K562 (cell line): ENCODE measurements at regions not wholly inside any gene's neighbourhood (a gene's known extent, or its start where the extent isn't known, plus 50 kb on each side); places are given as distances from the start of the nearest gene placed in this dataset.
A peak's percentile ranks its signal among the peaks of the same experiment; 100 is the strongest.

ENCODE experiments used
- ATF6 ChIP-seq: sonication (generic); formaldehyde crosslinking; IDR thresholded peaks from 2 replicates; pipeline ENCODE4 v1.4.0; 2020; ENCODE audit warnings: mild to moderate bottlenecking, missing genetic modification reagents
- BACH1 ChIP-seq: fragments of 200-800 bp; sonication (Bioruptor generic); IDR thresholded peaks from 2 replicates; pipeline ENCODE4 v1.6.1; 2016; ENCODE audit warnings: missing genetic modification characterization, missing compliant biosample characterization
- CCNT2 ChIP-seq: IDR thresholded peaks from 2 replicates; pipeline ENCODE4 v1.6.1; 2011; ENCODE audit warnings: borderline replicate concordance, low read depth, mild to moderate bottlenecking, moderate library complexity, mixed read lengths, low read length; ENCODE audit not compliant: insufficient read length; ENCODE audit errors: extremely low read depth
- CREB3 ChIP-seq: fragments of 450-650 bp; conservative IDR thresholded peaks from 2 replicates; pipeline ENCODE4 v1.6.1; 2016; ENCODE audit warnings: missing genetic modification characterization, low read depth, mild to moderate bottlenecking, missing compliant biosample characterization, moderate library complexity
- DLX4 ChIP-seq: fragments of 250-450 bp; sonication (Bioruptor Pico); IDR thresholded peaks from 2 replicates; pipeline ENCODE4 v1.6.1; 2021; ENCODE audit warnings: mild to moderate bottlenecking
- KAT7 ChIP-seq: sonication (generic); formaldehyde crosslinking; IDR thresholded peaks from 2 replicates; pipeline ENCODE4 v1.8.0; 2022; ENCODE audit warnings: missing genetic modification reagents, mild to moderate bottlenecking, borderline replicate concordance
- NFRKB ChIP-seq: fragments of 450-650 bp; IDR thresholded peaks from 2 replicates; pipeline ENCODE4 v1.6.1; 2016; ENCODE audit warnings: low read depth
- PRPF4 ChIP-seq: fragments of 200-400 bp; formaldehyde crosslinking; IDR thresholded peaks from one replicate; pipeline ENCODE4 v1.6.1; 2017; ENCODE audit warnings: low read length, low read depth, mild to moderate bottlenecking; ENCODE audit not compliant: insufficient read depth, poor library complexity, severe bottlenecking
- RCOR1 ChIP-seq, 2 experiments: IDR thresholded peaks; 2 replicates each; pipeline ENCODE4 v1.6.1; 2012; ENCODE audit warnings: low read depth in 2 of 2, low read length in 2 of 2, borderline replicate concordance in 1 of 2, improper control_type of control experiment in 1 of 2
- TCFL5 ChIP-seq: fragments of 250-450 bp; sonication (Bioruptor Pico); conservative IDR thresholded peaks from 2 replicates; pipeline ENCODE4 v1.6.1; 2021; ENCODE audit warnings: mild to moderate bottlenecking, moderate library complexity, matching md5 sums
- TFAP4 ChIP-seq: sonication (generic); formaldehyde crosslinking; IDR thresholded peaks from 2 replicates; pipeline ENCODE4 v1.8.0; 2022; ENCODE audit warnings: missing genetic modification reagents, mild to moderate bottlenecking, moderate library complexity, borderline replicate concordance
- TSC22D4 ChIP-seq: fragments of 450-650 bp; IDR thresholded peaks from 2 replicates; pipeline ENCODE4 v1.6.1; 2016; ENCODE audit warnings: missing genetic modification characterization, missing biosample characterization, control low read depth
- YBX1 ChIP-seq: fragments of 450-650 bp; IDR thresholded peaks from 2 replicates; pipeline ENCODE4 v1.7.1; 2016; ENCODE audit warnings: mild to moderate bottlenecking
- ZNF212 ChIP-seq: fragments of 450-650 bp; formaldehyde crosslinking; IDR thresholded peaks from 2 replicates; pipeline ENCODE4 v1.4.0; 2020; ENCODE audit warnings: mild to moderate bottlenecking
- ZNF3 ChIP-seq: fragments of 250-450 bp; sonication (Bioruptor Pico); IDR thresholded peaks from 2 replicates; pipeline ENCODE4 v1.5.0; 2021; ENCODE audit warnings: mild to moderate bottlenecking, moderate library complexity
- ZNF311 ChIP-seq: fragments of 250-450 bp; sonication (Bioruptor Pico); IDR thresholded peaks from 2 replicates; pipeline ENCODE4 v1.4.0; 2020; ENCODE audit warnings: mild to moderate bottlenecking, moderate library complexity
- ZNF668 ChIP-seq: fragments of 250-450 bp; sonication (Bioruptor Pico); IDR thresholded peaks from 2 replicates; pipeline ENCODE4 v1.8.0; 2022; ENCODE audit warnings: mild to moderate bottlenecking, inconsistent platforms
- TF ChIP-seq, protein P1 (sequence below): fragments of 250-450 bp; sonication (Bioruptor Pico); IDR thresholded peaks from 2 replicates; pipeline ENCODE4 v1.8.0; 2022; ENCODE audit warnings: moderate library complexity, mild to moderate bottlenecking, inconsistent platforms
- TF ChIP-seq, protein P2 (sequence below): sonication (generic); formaldehyde crosslinking; IDR thresholded peaks from 2 replicates; pipeline ENCODE4 v1.8.0; 2023; ENCODE audit warnings: mild to moderate bottlenecking, missing genetic modification reagents

DNA sequence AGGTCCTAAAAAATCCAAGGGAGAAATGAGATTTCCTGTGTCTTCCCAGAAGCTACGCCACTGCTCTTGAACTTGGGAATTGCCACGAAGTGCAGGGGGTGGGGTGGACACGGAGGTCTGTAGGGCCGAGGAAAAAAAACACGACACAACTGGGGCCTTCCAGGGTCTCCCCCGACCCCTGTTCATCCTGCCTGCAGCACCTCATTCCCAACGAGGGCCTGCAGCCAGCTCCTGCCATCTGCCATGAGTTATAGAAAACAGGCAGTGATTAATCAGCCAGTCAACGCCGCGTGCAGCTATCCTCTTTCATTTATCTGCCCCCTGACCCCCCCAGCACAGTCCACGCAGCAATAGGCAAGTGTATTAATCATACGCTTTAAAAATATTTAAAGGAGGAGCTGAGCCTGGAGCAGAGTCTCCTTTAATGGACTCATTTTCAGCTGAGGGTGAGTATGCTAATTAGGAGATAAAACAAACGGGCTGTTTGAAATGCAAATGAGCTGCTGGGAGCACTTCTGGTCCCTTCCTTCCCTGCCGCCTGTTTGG is 209.9 kb downstream of the TFCP2L1 start (continued):
- TF ChIP-seq NFRKB (no peak), CCNT2 (peak; percentile 59), DLX4 (CRISPR knock-in tag) (peak; percentile 95), YBX1 (no peak), TSC22D4 (tag) (no peak), KAT7 (CRISPR knock-in tag) (no peak; the same call in 1 of the 2 replicates), ZNF3 (CRISPR knock-in tag) (no peak), ZNF311 (CRISPR knock-in tag) (no peak), ZNF212 (peak; percentile 94), BACH1 (no peak), PRPF4 (no peak), TFAP4 (peak; percentile 67), CREB3 (no peak), RCOR1 (IDR thresholded peaks at IDR 0.05; ENCODE audit: borderline replicate concordance in 1 of 2, low read depth in 2 of 2, low read length in 2 of 2) (peak; percentile 41 to 71; a peak in 2 of 4 replicates), ATF6 (CRISPR knock-in tag) (no peak; the same call in 1 of the 2 replicates), ZNF668 (no peak), TCFL5 (CRISPR knock-in tag) (no peak)
- TF ChIP-seq, protein P1, sequence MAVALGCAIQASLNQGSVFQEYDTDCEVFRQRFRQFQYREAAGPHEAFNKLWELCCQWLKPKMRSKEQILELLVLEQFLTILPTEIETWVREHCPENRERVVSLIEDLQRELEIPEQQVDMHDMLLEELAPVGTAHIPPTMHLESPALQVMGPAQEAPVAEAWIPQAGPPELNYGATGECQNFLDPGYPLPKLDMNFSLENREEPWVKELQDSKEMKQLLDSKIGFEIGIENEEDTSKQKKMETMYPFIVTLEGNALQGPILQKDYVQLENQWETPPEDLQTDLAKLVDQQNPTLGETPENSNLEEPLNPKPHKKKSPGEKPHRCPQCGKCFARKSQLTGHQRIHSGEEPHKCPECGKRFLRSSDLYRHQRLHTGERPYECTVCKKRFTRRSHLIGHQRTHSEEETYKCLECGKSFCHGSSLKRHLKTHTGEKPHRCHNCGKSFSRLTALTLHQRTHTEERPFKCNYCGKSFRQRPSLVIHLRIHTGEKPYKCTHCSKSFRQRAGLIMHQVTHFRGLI (CRISPR knock-in tag), result no peak
- TF ChIP-seq, protein P2, sequence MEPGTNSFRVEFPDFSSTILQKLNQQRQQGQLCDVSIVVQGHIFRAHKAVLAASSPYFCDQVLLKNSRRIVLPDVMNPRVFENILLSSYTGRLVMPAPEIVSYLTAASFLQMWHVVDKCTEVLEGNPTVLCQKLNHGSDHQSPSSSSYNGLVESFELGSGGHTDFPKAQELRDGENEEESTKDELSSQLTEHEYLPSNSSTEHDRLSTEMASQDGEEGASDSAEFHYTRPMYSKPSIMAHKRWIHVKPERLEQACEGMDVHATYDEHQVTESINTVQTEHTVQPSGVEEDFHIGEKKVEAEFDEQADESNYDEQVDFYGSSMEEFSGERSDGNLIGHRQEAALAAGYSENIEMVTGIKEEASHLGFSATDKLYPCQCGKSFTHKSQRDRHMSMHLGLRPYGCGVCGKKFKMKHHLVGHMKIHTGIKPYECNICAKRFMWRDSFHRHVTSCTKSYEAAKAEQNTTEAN (CRISPR knock-in tag), result 0 out of 2 replicates have a peak, but pooled peaks have one; percentile 51
